HG03066 (cell line): ENCODE measurements at regions not wholly inside any gene's neighbourhood (a gene's known extent, or its start where the extent isn't known, plus 50 kb on each side); places are given as distances from the start of the nearest gene placed in this dataset.
"Not testable (repeated sequence)": the region's sequence is repeated elsewhere in the genome, so short reads cannot be mapped to it uniquely, and the experiment has no call there.

ENCODE experiments used
- ATAC-seq: cut with Tn5 transposase; IDR thresholded peaks from one replicate; pipeline ENCODE4 v1.9.1; 2021; ENCODE audit warnings: low read depth; ENCODE audit not compliant: unreplicated experiment

DNA sequence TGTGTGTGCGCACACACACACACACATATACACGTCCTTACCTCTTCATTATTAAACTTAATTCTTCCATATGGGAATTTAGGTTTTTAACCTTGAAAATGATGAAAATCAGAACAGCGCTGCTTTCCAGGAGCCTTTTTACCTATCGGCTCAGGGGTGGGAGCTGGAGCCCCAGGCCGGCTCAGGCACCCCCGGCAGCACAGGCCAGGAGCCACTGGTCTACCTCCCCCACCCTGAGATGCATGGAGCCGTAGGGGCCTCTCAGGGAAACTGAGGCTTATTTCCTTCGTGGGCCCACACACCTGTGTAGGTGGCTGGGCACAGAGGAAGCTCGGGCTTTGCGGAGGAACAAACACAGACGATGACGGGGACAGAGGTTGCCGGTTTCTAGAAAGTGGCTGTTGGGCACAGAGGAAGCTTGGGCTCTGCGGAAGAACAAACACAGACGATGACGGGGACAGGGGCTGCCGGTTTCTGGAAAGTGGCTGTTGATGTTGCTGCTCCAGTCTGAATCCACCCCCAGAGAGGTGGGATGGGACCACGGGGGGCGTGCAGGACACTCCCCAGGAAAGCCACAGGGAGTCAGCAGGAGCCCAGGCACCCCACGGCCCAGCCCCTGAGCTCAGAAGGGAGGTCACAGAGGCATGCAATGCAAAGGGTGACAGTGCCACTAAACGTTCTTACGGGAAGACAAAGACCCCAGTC, 149.4 kb downstream of the BRD1 start:
- ATAC-seq = no peak

DNA sequence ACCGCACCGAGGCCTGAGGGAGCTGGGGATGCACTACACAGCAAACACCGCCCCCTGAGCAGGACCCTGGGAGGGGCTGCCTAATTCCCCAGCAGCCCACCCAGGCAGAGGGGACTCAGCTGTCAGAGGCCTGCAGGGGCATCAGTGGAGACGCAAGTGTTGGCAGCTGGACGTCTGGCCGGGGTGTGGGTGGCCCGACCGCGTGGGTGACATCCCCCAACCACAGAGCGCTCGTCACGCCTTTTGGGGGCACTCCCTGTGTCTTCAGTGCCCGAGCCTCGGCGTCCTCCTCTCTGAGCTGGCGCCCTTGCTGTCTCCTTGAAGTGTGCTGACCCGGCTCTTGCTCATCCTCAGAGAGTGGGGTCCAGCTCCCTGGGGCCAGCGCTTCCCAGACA, 150.2 kb downstream of the BRD1 start:
- no peak for ATAC-seq

DNA sequence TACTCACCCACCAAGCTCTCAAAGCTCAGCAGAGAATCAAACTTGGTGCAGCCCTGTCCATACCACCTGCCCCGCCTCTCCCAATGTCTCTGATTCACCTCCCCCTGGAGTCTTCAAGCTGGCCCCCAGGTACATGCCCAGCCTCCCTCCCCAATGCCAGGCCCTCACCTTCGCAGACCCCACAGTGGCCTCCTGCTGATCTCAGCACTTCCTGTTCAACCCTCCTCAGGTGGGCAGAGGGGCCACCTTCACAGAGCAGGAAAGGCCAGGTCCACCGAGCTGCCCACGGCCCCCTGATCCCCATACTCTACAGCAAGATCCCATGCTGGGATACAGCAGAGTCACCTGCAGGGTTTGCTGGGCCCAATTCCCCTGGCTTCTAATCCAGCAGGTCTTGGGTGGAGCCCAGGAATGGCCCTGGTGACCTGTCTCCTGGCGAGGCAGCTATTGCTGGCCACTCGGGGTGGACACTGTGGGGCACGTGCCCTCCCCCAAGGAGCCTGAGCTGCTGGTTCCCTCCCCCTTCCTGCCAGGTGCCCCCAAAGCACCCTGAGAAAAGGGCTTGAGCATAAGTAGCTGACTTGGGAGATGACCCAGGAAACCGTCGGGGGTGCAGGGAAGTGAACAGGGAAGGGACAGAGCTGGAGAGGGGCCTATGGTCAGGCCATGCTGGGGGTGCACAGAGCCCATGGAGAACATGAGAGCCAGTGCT, 150.7 kb downstream of the BRD1 start:
- ATAC-seq = no peak

DNA sequence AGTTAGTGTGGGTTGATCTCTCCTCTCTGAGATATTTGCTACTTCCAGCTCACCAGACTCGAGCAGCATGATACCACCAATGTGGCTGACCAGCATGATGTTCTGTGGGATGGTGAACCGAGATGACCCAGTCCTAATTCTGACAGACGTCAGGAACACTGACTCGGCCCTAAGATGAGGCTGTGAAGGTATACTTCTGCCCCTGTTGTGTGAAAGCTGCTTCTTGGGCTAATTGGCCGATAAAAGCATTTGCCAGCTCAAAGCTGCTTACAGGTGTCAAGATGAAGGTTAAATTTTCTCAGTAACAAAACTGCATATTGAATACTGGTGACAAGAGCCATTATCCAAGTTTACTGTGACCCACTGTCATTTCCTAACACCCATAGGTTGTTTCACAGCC, 151.4 kb downstream of the BRD1 start:
- ATAC-seq = no peak

DNA sequence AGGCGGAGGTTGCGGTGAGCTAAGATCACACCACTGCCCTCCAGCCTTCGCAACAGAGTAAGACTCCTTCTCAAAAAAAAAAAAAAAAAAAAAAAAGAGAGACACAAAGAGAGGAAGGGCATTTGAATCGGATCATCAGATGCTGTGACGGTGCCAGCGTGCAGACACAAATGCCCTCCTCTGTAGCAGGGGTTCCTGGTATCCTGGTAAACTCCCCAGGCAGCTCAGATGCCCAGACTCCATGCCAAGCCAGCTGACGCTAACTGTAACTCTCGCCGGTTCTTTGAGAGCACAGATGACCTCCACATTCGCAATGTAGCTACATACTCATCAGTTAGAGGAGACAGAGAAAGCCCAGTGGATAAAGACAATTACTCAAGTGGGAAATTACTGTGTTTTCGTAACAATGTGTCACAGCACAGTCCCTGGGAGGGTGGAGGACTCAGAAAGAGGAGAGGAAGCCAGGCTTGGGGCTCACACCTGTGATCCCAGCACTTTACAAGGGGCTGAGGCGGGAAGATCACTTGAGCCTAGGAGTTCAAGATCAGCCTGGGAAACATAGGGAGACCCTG, 153.1 kb downstream of the BRD1 start:
- ATAC-seq = no peak

DNA sequence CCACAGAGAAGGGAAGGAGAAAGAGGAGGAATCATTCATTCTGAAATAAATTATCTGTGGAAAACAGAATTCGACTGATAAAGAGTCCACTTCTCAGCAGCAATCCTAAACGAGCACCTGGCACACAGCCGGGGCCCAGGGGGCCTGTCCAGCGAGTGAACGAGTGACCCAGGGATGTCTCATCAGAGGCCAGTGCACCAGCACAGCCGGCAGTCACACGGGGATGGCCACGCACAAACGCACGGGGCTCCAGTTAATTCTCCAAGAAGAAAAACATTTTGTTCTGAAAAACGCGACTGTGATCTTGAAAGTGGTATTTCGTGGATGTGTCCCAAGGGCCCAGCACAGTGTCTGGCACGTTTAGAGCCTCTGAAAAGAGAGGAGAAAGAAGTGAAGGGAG, 154.6 kb downstream of the BRD1 start:
- no peak for ATAC-seq

DNA sequence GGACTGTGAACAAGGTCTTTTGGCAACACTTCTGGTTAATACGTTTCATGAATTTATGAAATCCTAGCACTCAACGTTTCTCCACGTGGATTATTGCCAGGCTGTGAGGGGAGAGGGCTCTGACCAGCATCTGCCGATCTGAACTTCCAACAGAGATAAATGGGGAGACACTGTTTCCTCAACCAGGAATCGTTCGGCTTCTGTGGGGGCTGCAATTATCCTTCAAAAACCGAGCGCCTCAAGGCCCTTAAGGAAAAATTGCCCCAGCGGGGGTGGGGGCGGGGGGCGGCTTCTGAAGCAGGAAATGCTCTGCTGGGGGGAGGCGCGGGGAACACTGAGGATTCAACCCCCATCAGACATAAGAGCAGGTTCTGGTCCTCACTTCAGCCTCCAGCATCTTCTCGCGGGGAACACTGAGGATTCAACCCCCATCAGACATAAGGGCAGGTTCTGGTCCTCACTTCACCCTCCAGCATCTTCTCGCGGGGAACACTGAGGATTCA, 155.6 kb downstream of the BRD1 start:
- no peak for ATAC-seq

DNA sequence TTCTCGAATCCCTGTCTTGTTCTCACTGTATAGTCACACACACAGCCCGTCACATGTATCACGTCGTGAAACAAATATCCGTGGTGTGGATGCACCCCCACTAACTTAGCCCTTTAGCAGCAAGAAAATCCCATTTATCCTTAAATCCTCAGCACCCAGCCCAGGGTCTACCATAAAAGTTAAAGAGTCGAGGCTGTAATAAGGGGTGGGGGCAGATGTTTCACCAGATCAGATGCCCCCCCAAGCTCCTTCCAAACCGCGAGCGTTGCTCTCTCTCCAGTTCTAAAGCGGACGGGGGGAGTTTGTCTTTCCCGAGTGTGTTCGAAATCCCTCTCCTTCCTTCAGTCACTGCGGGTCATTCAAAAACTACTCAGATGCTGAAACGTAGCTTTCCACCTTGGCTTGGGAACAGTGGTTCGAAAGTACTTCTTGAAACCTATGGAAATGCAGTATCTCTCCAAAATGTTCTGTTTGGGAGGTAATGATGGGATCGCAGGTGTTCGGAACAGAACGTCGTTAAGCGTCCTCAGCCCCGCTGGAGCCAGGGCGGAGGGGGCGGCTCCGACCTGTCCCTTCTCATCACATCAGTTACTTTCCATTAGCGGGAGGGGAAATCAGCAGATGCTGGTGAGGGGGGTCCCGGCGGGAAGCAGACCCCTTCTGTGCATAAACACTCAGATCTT, 156.2 kb downstream of the BRD1 start:
- no peak for ATAC-seq

DNA sequence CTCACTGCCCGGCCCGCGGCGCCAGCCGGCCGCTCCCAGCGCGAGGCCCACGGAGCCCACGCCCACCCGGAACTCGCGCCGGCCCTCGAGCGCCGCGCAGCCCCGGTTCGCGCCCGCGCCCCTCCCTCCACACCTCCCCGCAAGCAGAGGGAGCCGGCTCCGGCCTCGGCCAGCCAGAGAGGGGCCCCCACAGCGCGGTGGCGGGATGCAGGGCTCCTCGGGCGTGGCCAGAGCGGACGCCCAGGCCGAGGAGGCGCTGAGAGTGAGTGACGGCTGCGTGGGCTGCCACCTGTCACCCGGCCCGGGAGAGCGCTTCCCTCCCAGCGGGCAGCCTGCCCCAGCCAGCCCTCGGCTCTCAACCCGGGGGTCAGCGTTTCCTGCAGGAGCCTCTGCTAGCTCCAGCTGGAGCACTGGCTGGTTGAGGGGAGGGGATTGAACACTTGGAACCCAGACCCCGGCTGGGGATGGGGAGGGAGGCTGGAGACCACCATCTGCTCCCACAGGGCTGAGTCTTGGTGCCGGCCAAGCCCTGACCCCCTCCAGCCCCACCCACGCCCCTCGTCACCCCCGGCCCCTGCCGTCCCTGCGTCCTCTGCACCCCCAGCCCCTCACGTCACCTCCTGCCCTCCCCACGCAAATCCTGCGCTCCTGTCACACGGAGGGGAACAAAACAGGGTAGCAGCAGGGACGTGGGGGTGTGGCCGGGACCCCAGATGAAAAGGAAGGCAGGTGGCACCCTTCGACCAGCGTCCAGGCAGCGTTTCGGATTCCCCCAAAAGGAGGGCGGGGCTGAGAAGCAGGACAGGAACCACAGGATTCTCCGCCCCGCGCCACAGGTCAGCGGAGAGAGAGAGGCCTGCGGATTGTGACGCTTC, 157.0 kb downstream of the BRD1 start:
- no peak for ATAC-seq

DNA sequence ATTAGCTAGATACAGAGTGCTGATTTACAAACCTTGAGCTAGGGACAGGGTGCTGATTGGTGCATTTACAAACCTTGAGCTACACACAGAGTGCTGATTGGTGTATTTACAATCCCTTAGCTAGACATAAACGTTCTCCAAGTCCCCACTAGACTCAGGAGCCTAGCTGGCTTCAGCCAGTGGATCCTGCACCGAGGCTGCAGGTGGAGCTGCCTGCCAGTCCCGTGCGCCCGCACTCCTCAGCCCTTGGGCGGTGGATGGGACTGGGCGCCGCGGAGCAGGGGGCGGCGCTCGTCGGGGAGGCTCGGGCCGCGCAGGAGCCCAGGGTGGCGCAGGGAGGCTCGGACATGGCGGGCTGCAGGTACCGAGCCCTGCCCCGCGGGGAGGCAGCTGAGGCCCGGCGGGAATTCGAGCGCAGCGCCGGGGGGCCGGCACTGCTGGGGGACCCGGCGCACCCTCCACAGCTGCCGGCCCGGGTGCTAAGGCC, 157.7 kb downstream of the BRD1 start:
- not testable (repeated sequence) for ATAC-seq

DNA sequence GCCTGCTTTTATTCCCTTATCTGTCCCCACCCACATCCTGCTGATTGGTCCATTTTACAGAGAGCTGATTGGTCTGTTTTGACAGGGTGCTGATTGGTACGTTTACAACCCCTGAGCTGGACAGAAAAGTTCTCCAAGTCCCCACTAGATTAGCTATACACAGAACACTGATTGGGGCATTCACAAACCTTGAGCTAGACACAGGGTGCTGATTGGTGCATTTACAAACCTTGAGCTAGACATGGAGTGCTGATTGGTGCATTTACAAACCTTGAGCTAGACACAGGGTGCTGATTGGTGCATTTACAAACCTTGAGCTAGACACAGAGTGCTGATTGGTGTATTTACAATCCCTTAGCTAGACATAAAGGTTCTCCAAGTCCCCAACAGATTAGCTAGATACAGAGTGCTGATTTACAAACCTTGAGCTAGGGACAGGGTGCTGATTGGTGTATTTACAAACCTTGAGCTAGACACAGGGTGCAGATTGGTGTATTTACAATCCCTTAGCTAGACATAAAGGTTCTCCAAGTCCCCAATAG, 158.2 kb downstream of the BRD1 start:
- not testable (repeated sequence) for ATAC-seq

DNA sequence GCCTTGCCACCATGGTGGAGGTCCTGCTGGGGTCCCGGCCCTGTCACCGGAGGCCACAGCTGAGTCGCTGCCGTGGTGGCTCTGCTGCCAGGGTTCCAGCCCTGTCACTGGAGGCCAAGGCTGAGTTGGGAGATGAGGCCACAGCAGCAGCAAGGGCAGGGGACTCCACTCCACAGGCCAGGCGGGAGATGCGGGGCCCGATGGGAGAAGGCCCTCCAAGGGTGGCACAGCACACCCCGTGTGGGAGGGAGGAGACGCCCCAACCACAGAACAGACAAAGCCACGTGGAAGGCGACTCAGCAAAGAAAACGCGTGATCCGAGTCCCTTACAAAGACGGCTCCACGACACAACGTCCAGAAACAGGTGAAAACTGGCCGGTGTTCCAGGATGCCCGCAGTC, 159.3 kb downstream of the BRD1 start:
- no peak for ATAC-seq

DNA sequence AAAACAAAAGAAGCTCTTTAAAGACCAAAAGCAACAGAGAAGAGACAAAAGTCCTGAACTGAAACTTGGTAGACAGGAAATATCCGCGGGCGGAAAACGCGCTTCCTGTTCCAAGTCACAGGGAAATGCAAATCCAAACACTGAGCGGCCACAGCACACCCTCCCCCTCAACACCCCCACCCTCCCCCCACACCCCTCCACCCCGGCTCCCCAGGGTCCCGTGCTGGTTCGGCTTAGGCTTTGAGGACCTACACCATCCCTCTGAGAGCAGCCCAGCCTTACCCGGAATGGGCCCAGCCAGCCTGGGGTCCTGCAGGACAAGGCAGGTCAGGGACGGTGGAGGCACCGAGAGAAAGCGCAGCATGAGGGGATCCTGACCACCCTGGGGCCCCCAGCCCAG, 160.4 kb downstream of the BRD1 start:
- no peak for ATAC-seq

DNA sequence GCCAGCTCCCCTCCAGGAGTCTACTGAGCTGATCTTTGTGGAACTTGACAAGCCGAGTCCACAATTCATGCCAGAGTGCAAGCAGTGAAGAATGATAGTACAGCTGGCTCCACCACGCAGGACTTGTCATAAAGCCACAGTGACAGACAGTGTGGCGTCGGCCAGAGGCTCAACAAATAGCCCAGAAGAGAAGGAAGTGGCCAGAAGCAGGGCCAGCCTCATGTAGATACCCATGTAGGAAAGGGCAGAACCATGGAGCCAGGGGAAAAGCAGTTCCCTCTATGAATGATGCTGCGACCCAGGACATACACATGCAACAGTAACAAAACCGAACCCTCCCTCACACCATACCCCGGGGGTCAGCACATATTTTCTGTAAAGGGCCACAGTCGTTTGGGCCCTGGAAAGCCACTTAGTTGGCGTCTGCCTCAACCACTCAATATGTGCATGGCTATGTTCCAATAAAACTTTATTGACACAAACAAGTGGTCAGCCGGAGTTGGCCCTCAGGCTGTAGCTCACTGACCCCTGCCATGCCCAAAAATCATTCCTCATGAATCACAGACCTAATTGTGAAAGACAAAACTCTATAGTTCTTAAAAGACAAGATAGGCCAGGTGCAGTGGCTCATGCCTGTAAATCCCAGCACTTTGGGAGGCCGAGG, 161.4 kb downstream of the BRD1 start:
- ATAC-seq = no peak

DNA sequence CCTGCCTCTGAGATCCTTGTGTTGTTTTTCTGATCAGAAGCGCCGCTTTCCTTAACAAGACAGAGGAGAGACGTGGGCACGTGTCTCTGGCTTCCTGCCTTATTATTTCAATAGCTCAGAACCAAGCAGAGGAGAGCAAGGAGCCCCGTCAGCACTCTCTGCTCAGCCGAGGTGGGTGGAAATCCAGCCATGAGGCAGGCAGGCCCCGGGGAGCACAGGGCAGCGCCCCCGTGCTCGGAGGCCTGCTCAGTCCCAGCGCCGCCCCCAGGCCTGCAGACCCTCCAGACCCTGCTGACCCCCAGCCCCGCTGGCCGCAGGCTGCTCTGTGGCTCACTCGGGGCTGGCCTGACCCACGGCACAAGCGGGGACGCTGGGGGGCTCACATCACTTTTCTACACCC, 162.8 kb downstream of the BRD1 start:
- no peak for ATAC-seq

DNA sequence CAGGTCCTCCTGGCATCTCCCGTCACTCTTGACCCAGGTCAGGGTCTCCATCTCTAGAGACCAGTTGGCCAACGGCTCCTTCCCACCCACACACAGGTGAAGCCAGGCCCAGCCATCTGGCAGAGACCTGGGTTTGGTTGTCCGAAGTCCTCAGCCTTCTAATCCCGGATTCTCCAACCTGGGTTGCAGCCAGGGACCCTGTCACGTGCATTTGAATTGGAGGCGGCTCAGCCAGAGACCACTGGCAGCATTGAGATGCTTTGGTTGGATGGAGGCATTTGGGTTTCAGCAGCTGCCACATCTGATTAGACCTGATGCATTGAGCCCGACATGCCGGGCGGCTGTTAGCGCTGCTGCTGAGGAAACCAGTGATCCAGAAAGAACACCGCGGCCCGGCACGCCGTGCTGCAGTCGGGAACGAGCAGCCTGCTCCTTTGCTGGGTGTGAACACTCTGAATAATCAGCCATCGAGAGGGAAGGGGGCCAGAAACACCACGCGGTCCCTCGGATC, 163.2 kb downstream of the BRD1 start:
- no peak for ATAC-seq

DNA sequence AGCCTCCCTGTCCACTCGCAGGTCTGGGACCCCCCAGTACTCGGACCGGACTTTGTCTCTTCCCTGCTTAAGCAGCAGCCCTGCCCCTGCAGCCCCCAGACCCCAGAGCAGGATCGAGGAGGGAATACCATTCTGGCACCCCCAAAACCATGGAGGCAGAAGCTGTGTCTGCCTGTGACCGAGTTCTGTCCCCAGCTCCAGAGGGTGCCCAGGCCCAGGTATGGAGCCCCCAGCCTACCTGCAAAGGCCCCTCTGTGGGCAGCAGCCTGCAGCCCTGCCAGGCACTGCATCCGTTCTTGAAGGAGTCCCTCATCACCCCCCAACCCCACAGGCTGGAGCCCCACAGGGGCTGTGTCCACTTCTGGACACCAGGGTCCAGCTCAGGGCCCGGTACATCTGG, 163.8 kb downstream of the BRD1 start:
- ATAC-seq = no peak

DNA sequence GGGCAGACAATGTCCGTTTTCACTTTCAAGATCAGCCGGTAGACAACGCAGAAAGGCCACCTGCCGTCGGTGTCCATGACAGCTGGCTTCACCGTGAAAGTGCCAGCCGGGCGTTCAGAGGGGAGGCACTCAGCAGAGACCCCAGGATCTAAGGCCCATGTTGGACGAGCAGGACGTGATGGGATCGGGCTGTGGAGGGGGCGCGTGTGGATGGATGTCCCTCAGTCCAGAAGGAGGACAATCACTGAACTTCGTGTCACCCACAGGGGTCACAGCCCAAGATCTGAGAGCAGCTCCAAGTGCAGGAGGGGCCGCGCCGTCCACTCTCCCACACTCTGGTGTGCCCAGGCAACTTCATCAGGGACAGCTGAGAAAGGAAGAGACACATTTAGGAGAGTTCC, 164.4 kb downstream of the BRD1 start:
- ATAC-seq = no peak

DNA sequence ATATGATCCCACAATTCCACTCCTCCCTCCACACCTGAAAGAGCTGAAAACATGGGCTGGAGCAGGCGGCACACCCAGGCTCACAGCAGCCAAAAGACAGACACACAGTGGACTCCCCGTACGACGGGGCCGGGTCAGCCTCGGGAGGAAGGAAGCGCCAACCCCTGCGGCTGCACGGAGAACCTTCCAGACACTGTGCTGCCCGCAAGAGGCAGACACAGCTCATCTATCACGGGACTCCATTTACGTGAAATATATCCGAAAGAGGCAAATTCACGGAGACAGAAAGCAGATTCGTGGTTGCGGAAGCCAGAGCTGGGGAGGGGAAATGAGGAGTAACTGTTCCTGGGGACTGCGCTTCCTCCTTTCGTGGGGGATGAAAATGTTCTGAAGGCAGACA, 165.0 kb downstream of the BRD1 start:
- ATAC-seq = no peak
